HepG2 (cell line): ENCODE measurements at regions not wholly inside any gene's neighbourhood (a gene's known extent, or its start where the extent isn't known, plus 50 kb on each side); places are given as distances from the start of the nearest gene placed in this dataset.

ENCODE experiments used
- ATAC-seq: fragments of 200-7000 bp; cut with Tn5 transposase; 3 replicates; pipeline ENCODE4 v1.9.1; 2020; ENCODE audit warnings: mild to moderate bottlenecking, moderate library complexity
- BruUV-seq: library from RNA; stranded (reverse); fragments of 400-500 nt; replicated peaks from 2 replicates; lab custom pipeline; 2021; lab: Mats Ljungman, UMichigan
- CTCF ChIA-PET: fragments of 300-600 bp; formaldehyde crosslinking; extraction: SDS; loops from one replicate; lab custom pipeline; 2021; ENCODE audit warnings: low total read pairs, inconsistent platforms, low intra/inter-chr PET ratio; lab: Yijun Ruan, JAX
- POLR2A ChIA-PET: fragments of 350-600 bp; sonication (Branson Sonifier 250); formaldehyde crosslinking; loops from one replicate; lab custom pipeline; 2020; ENCODE audit warnings: antibody characterized with exemption, inconsistent platforms; lab: Yijun Ruan, JAX
- DNase-seq: peaks from one replicate; pipeline ENCODE4 v3.0.0-alpha.2; 2015; ENCODE audit warnings: low spot score
- FAIRE-seq: peaks from 3 replicates; lab custom pipeline; 2011; peaks lifted over from hg19 to GRCh38; lab: Jason Lieb, UNC
- H2AFZ ChIP-seq: one replicate; pipeline ENCODE4 v1.6.1; 2011; ENCODE audit warnings: low read length, inconsistent platforms
- H3K27ac ChIP-seq: fragments of 300-600 bp; 3 replicates; pipeline ENCODE4 v1.8.0; 2011; ENCODE audit warnings: mixed run types, mild to moderate bottlenecking, mixed read lengths, low read length, inconsistent platforms; ENCODE audit not compliant: insufficient read depth; ENCODE audit errors: extremely low read length
- H3K27me3 ChIP-seq, 2 experiments: fragments of 200-600 bp in 1 of 2; 2 replicates in 1 of 2; 3 replicates in 1 of 2; pipeline versions ENCODE4 v1.6.0 to v1.8.0; 2011; ENCODE audit warnings: low read length in 2 of 2, mild to moderate bottlenecking in 2 of 2, moderate library complexity in 2 of 2, inconsistent platforms in 1 of 2; ENCODE audit not compliant: insufficient read depth in 2 of 2, control insufficient read depth in 1 of 2
- H3K36me3 ChIP-seq, 2 experiments: fragments of 200-600 bp in 1 of 2; replicated peaks in 1 of 2; 2 replicates in 1 of 2; 3 replicates in 1 of 2; pipeline versions ENCODE4 v1.5.1 to v1.8.0; 2011; ENCODE audit warnings: low read length in 2 of 2, inconsistent platforms in 1 of 2; ENCODE audit not compliant: insufficient read depth in 2 of 2, control insufficient read depth in 1 of 2
- H3K4me1 ChIP-seq: 2 replicates; pipeline ENCODE4 v1.5.1; 2012; ENCODE audit warnings: low read length, inconsistent platforms; ENCODE audit not compliant: insufficient read depth
- H3K4me2 ChIP-seq: 2 replicates; pipeline ENCODE4 v1.6.0; 2011; ENCODE audit warnings: low read depth, low read length, inconsistent platforms
- H3K4me3 ChIP-seq, 3 experiments: fragments of 200-600 bp in 1 of 3; sonication (generic), shearing (Covaris generic) in 1 of 3; replicated peaks in 1 of 3; 2 replicates each; pipeline ENCODE4 v1.5.1; 2011 to 2016; ENCODE audit warnings: low read length in 3 of 3, inconsistent platforms in 2 of 3, low read depth in 2 of 3, mild to moderate bottlenecking in 2 of 3, control low read depth in 1 of 3, mixed read lengths in 1 of 3; ENCODE audit not compliant: insufficient read depth in 1 of 3
- H3K79me2 ChIP-seq: one replicate; pipeline ENCODE4 v1.6.1; 2011; ENCODE audit warnings: low read length, inconsistent platforms; ENCODE audit not compliant: insufficient read depth
- H3K9ac ChIP-seq: 2 replicates; pipeline ENCODE4 v1.6.0; 2011; ENCODE audit warnings: mild to moderate bottlenecking, low read depth, low read length, inconsistent platforms; ENCODE audit not compliant: insufficient read depth
- H3K9me3 ChIP-seq: 2 replicates; pipeline ENCODE4 v1.5.1; 2012; ENCODE audit warnings: mild to moderate bottlenecking, low read length
- H4K20me1 ChIP-seq: 2 replicates; pipeline ENCODE4 v1.6.0; 2011; ENCODE audit warnings: inconsistent platforms, mild to moderate bottlenecking, low read length, moderate library complexity; ENCODE audit not compliant: insufficient read depth
- CHCHD3 ChIP-seq: sonication (generic); formaldehyde crosslinking; IDR thresholded peaks from 2 replicates; pipeline ENCODE4 v1.8.0; 2022; ENCODE audit warnings: mild to moderate bottlenecking, missing genetic modification reagents, moderate library complexity
- GZF1 ChIP-seq: sonication (generic); formaldehyde crosslinking; IDR thresholded peaks from 2 replicates; pipeline ENCODE4 v1.5.1; 2020; ENCODE audit warnings: mild to moderate bottlenecking, missing genetic modification reagents
- JUND ChIP-seq: sonication (generic); formaldehyde crosslinking; IDR thresholded peaks from 2 replicates; pipeline ENCODE4 v1.8.0; 2022; ENCODE audit warnings: mild to moderate bottlenecking, missing genetic modification reagents
- MAFG ChIP-seq: sonication (generic); formaldehyde crosslinking; IDR thresholded peaks from 2 replicates; pipeline ENCODE4 v1.5.1; 2020; ENCODE audit warnings: mild to moderate bottlenecking, missing genetic modification reagents
- NFE2L2 ChIP-seq: fragments of 150-350 bp; IDR thresholded peaks from 2 replicates; pipeline ENCODE4 v1.6.1; 2014; ENCODE audit warnings: low read length
- RFXAP ChIP-seq: sonication (generic); formaldehyde crosslinking; IDR thresholded peaks from 2 replicates; pipeline ENCODE4 v1.4.0; 2020; ENCODE audit warnings: missing genetic modification reagents, borderline replicate concordance
- SP1 ChIP-seq, 2 experiments: fragments of 450-650 bp in 1 of 2; sonication (generic) in 1 of 2; formaldehyde crosslinking in 1 of 2; IDR thresholded peaks; 2 replicates each; pipeline versions ENCODE4 v1.4.0 to v1.6.1; 2016 to 2020; ENCODE audit warnings: missing genetic modification reagents in 1 of 2
- TARDBP ChIP-seq: sonication (generic); formaldehyde crosslinking; IDR thresholded peaks from 2 replicates; pipeline ENCODE4 v1.8.0; 2022; ENCODE audit warnings: mild to moderate bottlenecking, missing genetic modification reagents
- ZIK1 ChIP-seq: sonication (generic); formaldehyde crosslinking; IDR thresholded peaks from 2 replicates; pipeline ENCODE4 v1.5.0; 2020; ENCODE audit warnings: mild to moderate bottlenecking, low read depth, missing genetic modification reagents, borderline replicate concordance
- WGBS: methylation state at CpG from one replicate; pipeline ENCODE4 v1.1.6; 2017; ENCODE audit warnings: low lambda C conversion rate; 5-methylcytosine and 5-hydroxymethylcytosine counted together
- in situ Hi-C: cut with HindIII; loops from 2 replicates; pipeline ENCODE4 v1.10.0; 2017; ENCODE audit warnings: low pct_unique_long_range_greater_than_20kb; ENCODE audit not compliant: extremely low pct_ligation_motif_present
- intact Hi-C: fragments of 100-400 bp; cut with micrococcal nuclease; formaldehyde crosslinking; loops from one replicate; pipeline ENCODE4 v1.10.0; 2022; ENCODE audit not compliant: unreplicated experiment
- TF ChIP-seq, protein P1 (sequence below): sonication (generic); formaldehyde crosslinking; IDR thresholded peaks from 2 replicates; pipeline ENCODE4 v1.8.0; 2023; ENCODE audit warnings: mild to moderate bottlenecking, missing genetic modification reagents
- TF ChIP-seq, protein P2 (sequence below): sonication (generic); formaldehyde crosslinking; IDR thresholded peaks from 2 replicates; pipeline ENCODE4 v1.4.0; 2020; ENCODE audit warnings: missing genetic modification reagents, low read depth, mild to moderate bottlenecking, borderline replicate concordance
- TF ChIP-seq, protein P3 (sequence below): sonication (generic); formaldehyde crosslinking; IDR thresholded peaks from 2 replicates; pipeline ENCODE4 v1.9.0; 2021; ENCODE audit warnings: missing genetic modification reagents, mild to moderate bottlenecking, borderline replicate concordance

DNA sequence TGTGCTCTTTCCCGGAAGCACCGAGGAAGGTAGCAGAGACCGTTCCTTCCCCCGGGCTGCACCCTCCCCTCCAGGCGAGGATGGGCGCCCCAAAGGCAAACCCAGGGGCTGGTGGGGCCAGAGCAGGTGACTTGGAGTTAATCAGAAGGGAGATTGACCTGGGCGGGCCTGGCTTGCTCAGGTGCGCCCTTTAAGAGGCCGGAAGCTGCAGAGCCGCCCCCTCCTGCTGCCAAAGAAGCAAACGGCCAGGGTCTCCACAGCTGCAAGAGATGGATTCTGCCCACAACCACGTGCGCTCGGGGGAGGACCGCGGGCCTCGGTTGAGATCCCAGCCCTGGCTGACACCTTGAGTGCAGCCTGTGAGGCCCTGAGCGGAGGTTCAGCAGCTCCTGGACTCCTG lies 218.2 kb upstream of the NAALADL2 start:
- no peak overlapping the region for H3K9ac ChIP-seq
- WGBS, result 50% methylated on average over 6 of the region's 18 CpGs
- no TSS peak for BruUV-seq
- ChIA-PET POLR2A (no interaction called here), CTCF (no interaction called here)
- FAIRE-seq (no peak), DNase-seq (no peak), ATAC-seq (no peak)
- no peaks in the 10 kb centered on the region for H3K9me3 ChIP-seq
- no peak overlapping the region for H3K4me3 ChIP-seq
- H3K27me3 ChIP-seq, result no peaks in the 10 kb centered on the region
- intact Hi-C loops (no loop called here), in situ Hi-C loops (no loop called here)
- no peak overlapping the region for H3K27ac ChIP-seq
- no peak overlapping the region for H3K4me2 ChIP-seq
- TF ChIP-seq RFXAP (CRISPR knock-in tag), result no peak
- no peaks in the 10 kb centered on the region for H4K20me1 ChIP-seq
- H3K4me1 ChIP-seq, result no peaks in the 10 kb centered on the region
- H3K79me2 ChIP-seq, result no peaks in the 10 kb centered on the region
- no peak overlapping the region for H2AFZ ChIP-seq
- H3K36me3 ChIP-seq, result no peaks in the 10 kb centered on the region

DNA sequence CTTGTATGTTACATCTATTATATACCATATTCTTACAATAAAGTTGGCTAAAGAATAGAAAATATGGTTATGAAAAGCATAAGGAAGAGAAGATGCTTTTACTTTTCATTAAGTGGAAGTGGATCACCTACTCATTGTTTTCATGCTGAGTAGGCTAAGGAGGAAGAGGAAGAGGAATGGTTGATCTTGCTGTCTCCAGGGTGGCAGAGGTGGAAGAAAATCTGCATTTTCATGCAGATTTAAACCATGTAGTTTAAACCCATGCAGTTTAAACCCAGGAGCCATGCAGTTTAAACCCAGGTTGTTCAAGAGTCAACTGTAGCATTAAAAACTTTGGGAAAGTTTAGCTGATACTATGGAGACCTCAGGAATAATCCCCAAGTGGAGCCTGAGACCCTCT lies 214.8 kb upstream of the NAALADL2 start:
- no TSS peak for BruUV-seq
- no peaks in the 10 kb centered on the region for H4K20me1 ChIP-seq
- ChIA-PET CTCF (no interaction called here), POLR2A (no interaction called here)
- H3K9me3 ChIP-seq, result no peaks in the 10 kb centered on the region
- no peaks in the 10 kb centered on the region for H3K4me1 ChIP-seq
- no peak overlapping the region for H3K9ac ChIP-seq
- H3K79me2 ChIP-seq, result no peaks in the 10 kb centered on the region
- TF ChIP-seq NFE2L2 (no peak), SP1 (IDR thresholded peaks at IDR 0.05) (no peak), SP1 (CRISPR knock-in tag; IDR thresholded peaks at IDR 0.05) (no peak), MAFG (CRISPR knock-in tag) (no peak), ZIK1 (no peak), TARDBP (CRISPR knock-in tag) (no peak), JUND (CRISPR knock-in tag) (no peak), GZF1 (CRISPR knock-in tag) (no peak), CHCHD3 (no peak)
- TF ChIP-seq, protein P1, sequence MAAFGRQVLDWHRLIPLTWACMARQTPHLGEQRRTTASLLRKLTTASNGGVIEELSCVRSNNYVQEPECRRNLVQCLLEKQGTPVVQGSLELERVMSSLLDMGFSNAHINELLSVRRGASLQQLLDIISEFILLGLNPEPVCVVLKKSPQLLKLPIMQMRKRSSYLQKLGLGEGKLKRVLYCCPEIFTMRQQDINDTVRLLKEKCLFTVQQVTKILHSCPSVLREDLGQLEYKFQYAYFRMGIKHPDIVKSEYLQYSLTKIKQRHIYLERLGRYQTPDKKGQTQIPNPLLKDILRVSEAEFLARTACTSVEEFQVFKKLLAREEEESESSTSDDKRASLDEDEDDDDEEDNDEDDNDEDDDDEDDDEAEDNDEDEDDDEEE (CRISPR knock-in tag), result no peak
- TF ChIP-seq, protein P2, sequence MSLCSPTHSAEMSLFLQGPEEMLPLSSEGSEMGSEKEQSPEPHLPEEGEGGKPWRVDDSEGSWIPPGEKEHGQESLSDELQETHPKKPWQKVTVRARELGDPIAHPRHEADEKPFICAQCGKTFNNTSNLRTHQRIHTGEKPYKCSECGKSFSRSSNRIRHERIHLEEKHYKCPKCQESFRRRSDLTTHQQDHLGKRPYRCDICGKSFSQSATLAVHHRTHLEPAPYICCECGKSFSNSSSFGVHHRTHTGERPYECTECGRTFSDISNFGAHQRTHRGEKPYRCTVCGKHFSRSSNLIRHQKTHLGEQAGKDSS (CRISPR knock-in tag), result no peak
- TF ChIP-seq, protein P3, sequence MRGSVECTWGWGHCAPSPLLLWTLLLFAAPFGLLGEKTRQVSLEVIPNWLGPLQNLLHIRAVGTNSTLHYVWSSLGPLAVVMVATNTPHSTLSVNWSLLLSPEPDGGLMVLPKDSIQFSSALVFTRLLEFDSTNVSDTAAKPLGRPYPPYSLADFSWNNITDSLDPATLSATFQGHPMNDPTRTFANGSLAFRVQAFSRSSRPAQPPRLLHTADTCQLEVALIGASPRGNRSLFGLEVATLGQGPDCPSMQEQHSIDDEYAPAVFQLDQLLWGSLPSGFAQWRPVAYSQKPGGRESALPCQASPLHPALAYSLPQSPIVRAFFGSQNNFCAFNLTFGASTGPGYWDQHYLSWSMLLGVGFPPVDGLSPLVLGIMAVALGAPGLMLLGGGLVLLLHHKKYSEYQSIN (CRISPR knock-in tag), result no peak
- no peaks in the 10 kb centered on the region for H3K27me3 ChIP-seq
- H3K4me2 ChIP-seq, result no peak overlapping the region
- no peaks in the 10 kb centered on the region for H3K36me3 ChIP-seq
- H3K27ac ChIP-seq, result no peak overlapping the region
- no peak overlapping the region for H3K4me3 ChIP-seq
- in situ Hi-C loops (no loop called here), intact Hi-C loops (no loop called here)
- ATAC-seq (no peak), DNase-seq (no peak), FAIRE-seq (no peak)
- H2AFZ ChIP-seq, result no peak overlapping the region
